OCI-LY3 (cell line): ENCODE measurements at regions not wholly inside any gene's neighbourhood (a gene's known extent, or its start where the extent isn't known, plus 50 kb on each side); places are given as distances from the start of the nearest gene placed in this dataset.

Experiments used
- H2AFZ ChIP-seq: fragments of 200-600, 300-600 bp; shearing (Covaris generic); 2 replicates; pipeline ENCODE4 v1.6.0; 2014; ENCODE audit warnings: antibody characterized with exemption, low read depth, low read length
- H3K27ac ChIP-seq: fragments of 200-600, 300-600 bp; sonication (generic); 2 replicates; pipeline ENCODE4 v1.5.1; 2014; ENCODE audit warnings: mild to moderate bottlenecking, low read length, moderate library complexity, mixed read lengths
- H3K27me3 ChIP-seq: fragments of 200-600, 300-600 bp; sonication (generic); 2 replicates; pipeline ENCODE4 v1.6.1; 2014; ENCODE audit warnings: low read depth, low read length, mixed read lengths
- H3K36me3 ChIP-seq: fragments of 200-600, 300-600 bp; sonication (generic); replicated peaks from 2 replicates; pipeline ENCODE3; 2014; ENCODE audit warnings: low read depth, low read length, mixed read lengths
- H3K4me1 ChIP-seq: fragments of 300-600, 200-600 bp; sonication (generic); 2 replicates; pipeline ENCODE4 v1.6.1; 2014; ENCODE audit warnings: low read length, mixed read lengths
- H3K4me2 ChIP-seq: fragments of 200-600, 300-600 bp; sonication (generic); 2 replicates; pipeline ENCODE4 v1.6.1; 2014; ENCODE audit warnings: low read length, mixed read lengths
- H3K4me3 ChIP-seq: fragments of 300-600, 200-600 bp; sonication (generic); 2 replicates; pipeline ENCODE4 v1.5.1; 2014; ENCODE audit warnings: antibody characterized with exemption, mild to moderate bottlenecking, low read length, moderate library complexity
- H3K79me2 ChIP-seq: fragments of 300-600, 200-600 bp; shearing (Covaris generic); 2 replicates; pipeline ENCODE4 v1.6.1; 2014; ENCODE audit warnings: mild to moderate bottlenecking, low read length, mixed read lengths
- H3K9ac ChIP-seq: fragments of 300-600, 200-600 bp; shearing (Covaris generic); 2 replicates; pipeline ENCODE4 v1.6.0; 2014; ENCODE audit warnings: mild to moderate bottlenecking, low read length, moderate library complexity
- H3K9me3 ChIP-seq: fragments of 200-600, 300-600 bp; shearing (Covaris generic); 2 replicates; pipeline ENCODE4 v1.6.1; 2014; ENCODE audit warnings: low read length, mixed read lengths; ENCODE audit not compliant: insufficient read depth
- H4K20me1 ChIP-seq: fragments of 200-600, 300-600 bp; sonication (generic); 2 replicates; pipeline ENCODE4 v1.6.1; 2016; ENCODE audit warnings: low read length, mixed read lengths; ENCODE audit not compliant: insufficient read depth
- EZH2phosphoT487 ChIP-seq: fragments of 200-600 bp; shearing (Covaris generic); IDR thresholded peaks from 2 replicates; pipeline ENCODE4 v1.6.1; 2018; ENCODE audit warnings: antibody characterized with exemption, mixed run types, low read depth
- TF ChIP-seq, protein P1 (sequence below): fragments of 200-600, 300-600 bp; sonication (generic); IDR thresholded peaks from 2 replicates; pipeline ENCODE4 v1.5.1; 2014; ENCODE audit warnings: antibody characterized with exemption, low read length, low read depth

DNA sequence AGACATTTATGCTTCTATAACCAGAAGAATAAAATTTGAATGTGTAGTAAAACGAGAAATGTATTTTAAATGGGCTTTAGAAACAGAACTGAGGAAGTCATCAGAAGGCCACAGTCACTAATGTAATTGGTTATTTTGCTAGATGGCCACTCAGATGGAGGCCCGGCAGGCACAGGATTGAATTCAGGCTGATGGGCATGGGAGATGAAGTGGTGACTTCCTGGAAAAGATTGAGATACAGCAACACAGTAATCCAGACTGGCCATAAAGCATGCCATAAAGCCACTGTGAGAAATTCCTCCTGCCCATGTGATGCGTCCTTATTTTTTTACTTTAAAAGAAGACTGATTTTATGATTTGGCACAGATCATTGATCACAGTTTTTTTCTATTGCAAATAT is 297.7 kb downstream of the ICOS start:
- H3K4me2 ChIP-seq, result no peak overlapping the region
- no peak overlapping the region for H3K4me3 ChIP-seq
- TF ChIP-seq, protein P1, sequence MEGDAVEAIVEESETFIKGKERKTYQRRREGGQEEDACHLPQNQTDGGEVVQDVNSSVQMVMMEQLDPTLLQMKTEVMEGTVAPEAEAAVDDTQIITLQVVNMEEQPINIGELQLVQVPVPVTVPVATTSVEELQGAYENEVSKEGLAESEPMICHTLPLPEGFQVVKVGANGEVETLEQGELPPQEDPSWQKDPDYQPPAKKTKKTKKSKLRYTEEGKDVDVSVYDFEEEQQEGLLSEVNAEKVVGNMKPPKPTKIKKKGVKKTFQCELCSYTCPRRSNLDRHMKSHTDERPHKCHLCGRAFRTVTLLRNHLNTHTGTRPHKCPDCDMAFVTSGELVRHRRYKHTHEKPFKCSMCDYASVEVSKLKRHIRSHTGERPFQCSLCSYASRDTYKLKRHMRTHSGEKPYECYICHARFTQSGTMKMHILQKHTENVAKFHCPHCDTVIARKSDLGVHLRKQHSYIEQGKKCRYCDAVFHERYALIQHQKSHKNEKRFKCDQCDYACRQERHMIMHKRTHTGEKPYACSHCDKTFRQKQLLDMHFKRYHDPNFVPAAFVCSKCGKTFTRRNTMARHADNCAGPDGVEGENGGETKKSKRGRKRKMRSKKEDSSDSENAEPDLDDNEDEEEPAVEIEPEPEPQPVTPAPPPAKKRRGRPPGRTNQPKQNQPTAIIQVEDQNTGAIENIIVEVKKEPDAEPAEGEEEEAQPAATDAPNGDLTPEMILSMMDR, result no peak
- TF ChIP-seq EZH2phosphoT487, result no peak
- H3K4me1 ChIP-seq, result no peaks in the 10 kb centered on the region
- no peaks in the 10 kb centered on the region for H3K36me3 ChIP-seq
- H3K27me3 ChIP-seq, result no peaks in the 10 kb centered on the region; the same call in 1 of the 2 replicates
- no peak overlapping the region for H3K9ac ChIP-seq
- no peak overlapping the region for H3K27ac ChIP-seq
- no peak overlapping the region for H2AFZ ChIP-seq
- H3K9me3 ChIP-seq, result no peaks in the 10 kb centered on the region
- no peaks in the 10 kb centered on the region for H4K20me1 ChIP-seq
- H3K79me2 ChIP-seq, result no peaks in the 10 kb centered on the region

DNA sequence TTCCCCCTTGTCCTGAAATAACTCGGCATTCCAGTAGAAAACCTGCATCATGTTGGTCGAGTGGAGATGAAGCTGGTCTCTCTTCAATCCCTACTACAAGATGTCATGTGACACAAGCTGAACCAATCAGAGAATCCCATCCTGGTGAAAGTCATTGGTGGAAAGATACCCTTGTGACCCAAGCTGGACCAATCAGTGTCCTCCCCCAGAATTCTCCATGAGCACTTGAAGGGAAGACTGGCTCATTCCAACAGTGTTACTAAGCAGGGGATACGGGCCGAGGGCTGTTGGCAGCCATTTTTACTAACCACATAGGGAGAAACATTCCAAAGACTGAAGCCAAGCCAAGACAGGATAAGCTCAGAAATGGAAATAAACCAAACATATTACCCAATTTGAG is 298.3 kb downstream of the ICOS start:
- Histone ChIP-seq H3K4me2 (no peak overlapping the region), H3K79me2 (no peaks in the 10 kb centered on the region), H3K27me3 (no peaks in the 10 kb centered on the region; the same call in 1 of the 2 replicates), H3K36me3 (no peaks in the 10 kb centered on the region), H3K27ac (no peak overlapping the region), H3K4me1 (no peaks in the 10 kb centered on the region), H3K9me3 (no peaks in the 10 kb centered on the region), H2AFZ (no peak overlapping the region), H3K9ac (no peak overlapping the region), H4K20me1 (no peaks in the 10 kb centered on the region), H3K4me3 (no peak overlapping the region)
- TF ChIP-seq, protein P1, result no peak
- TF ChIP-seq EZH2phosphoT487, result no peak

DNA sequence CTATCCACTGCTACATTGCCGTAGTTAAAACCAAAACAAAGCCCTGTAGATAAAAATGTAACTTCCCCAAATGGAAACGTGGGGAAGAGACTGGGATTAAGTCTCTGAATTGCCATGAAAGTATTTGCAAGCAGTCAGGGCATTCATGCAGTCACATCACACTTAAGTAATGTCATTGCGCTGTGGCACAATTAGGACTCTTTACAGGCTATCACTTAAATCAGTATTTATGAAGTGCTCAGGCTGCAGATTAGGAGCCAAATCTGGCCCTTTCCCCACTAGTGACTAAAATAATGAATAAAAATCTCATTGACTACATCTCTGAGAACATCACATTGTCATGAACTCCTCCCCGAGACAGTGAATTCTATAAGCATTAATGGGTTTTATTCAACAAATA is 300.9 kb downstream of the ICOS start:
- Histone ChIP-seq H3K4me2 (no peak overlapping the region), H3K36me3 (no peaks in the 10 kb centered on the region), H3K27ac (no peak overlapping the region), H3K4me3 (no peak overlapping the region), H4K20me1 (no peaks in the 10 kb centered on the region), H3K27me3 (no peaks in the 10 kb centered on the region), H2AFZ (no peak overlapping the region), H3K9ac (no peak overlapping the region), H3K79me2 (no peaks in the 10 kb centered on the region), H3K4me1 (no peaks in the 10 kb centered on the region), H3K9me3 (no peaks in the 10 kb centered on the region)
- TF ChIP-seq, protein P1, result no peak
- TF ChIP-seq EZH2phosphoT487, result no peak

DNA sequence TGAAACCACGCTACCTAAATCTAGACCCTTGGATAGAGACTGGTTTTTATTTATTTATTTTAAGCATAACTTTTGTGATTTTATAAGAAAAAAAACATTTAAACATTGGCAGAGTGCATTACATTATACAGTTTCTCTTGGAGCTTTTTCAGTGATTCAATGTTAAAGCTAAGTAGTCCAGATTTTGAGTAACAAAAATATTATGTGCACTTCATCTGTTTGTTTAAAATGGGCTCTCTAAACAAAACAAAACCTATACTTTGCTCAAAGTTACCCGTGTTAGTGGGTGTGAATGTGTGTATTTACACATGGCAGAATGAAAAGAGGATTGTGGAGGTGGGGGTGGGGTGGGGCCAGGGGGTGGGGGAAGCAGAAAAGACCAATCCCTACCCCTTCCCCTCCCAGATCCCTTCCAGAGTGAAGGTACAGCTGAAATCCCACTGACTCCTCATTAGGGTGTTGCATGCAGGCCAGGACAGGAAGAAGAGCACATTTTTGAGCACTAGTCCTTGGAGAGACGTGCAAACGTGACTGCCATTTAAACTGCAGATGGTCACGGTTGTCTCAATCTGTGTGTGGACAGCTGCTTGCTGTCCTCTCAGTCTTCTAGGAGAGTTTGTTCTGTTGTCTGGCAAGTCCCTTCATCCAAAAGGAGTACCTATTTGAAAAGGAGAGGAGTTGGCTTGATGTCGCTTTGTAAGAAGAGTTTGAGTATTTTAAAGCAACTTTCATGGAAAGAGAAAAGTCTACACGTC is 303.0 kb downstream of the ICOS start:
- no peak overlapping the region for H3K27ac ChIP-seq
- no peak overlapping the region for H2AFZ ChIP-seq
- H3K4me2 ChIP-seq, result no peak overlapping the region
- no peaks in the 10 kb centered on the region for H3K27me3 ChIP-seq
- no peaks in the 10 kb centered on the region for H3K79me2 ChIP-seq
- no peak overlapping the region for H3K9ac ChIP-seq
- TF ChIP-seq EZH2phosphoT487, result no peak
- TF ChIP-seq, protein P1, result no peak
- no peaks in the 10 kb centered on the region for H3K4me1 ChIP-seq
- no peaks in the 10 kb centered on the region for H3K9me3 ChIP-seq
- no peaks in the 10 kb centered on the region for H4K20me1 ChIP-seq
- no peak overlapping the region for H3K4me3 ChIP-seq
- H3K36me3 ChIP-seq, result no peaks in the 10 kb centered on the region
